Left cardiac atrium (tissue), 4 donors: ENCODE measurements at regions not wholly inside any gene's neighbourhood (a gene's known extent, or its start where the extent isn't known, plus 50 kb on each side); places are given as distances from the start of the nearest gene placed in this dataset.
A peak's percentile ranks its signal among the peaks of the same experiment; 100 is the strongest.
"Not testable (repeated sequence)": the region's sequence is repeated elsewhere in the genome, so short reads cannot be mapped to it uniquely, and the experiment has no call there.

Source experiments
- ATAC-seq, 2 donors: fragments of 200-7000 bp; cut with Tn5 transposase; one replicate each; pipeline ENCODE4 v1.9.1; 2020; ENCODE audit warnings: mild to moderate bottlenecking in 2 of 2, moderate library complexity in 2 of 2
- DNase-seq: peaks from one replicate; pipeline ENCODE4 v3.0.0-alpha.2; 2020
- intact Hi-C, 2 donors: fragments of 100-400 bp; cut with DNase I; formaldehyde crosslinking; loops; one replicate each; pipeline versions ENCODE4 v1.14.1 to v1.15.1; 2022 to 2023
- donor health status: DM: no; HTN: yes; CAD: no.
- donor health status: DM: no; HTN: yes; CAD: no; lungs with severe emphysema.
- donor health status: DM: yes; HTN: yes; CAD: no.
- donor health status: Dilated cardiomyopathy.

DNA sequence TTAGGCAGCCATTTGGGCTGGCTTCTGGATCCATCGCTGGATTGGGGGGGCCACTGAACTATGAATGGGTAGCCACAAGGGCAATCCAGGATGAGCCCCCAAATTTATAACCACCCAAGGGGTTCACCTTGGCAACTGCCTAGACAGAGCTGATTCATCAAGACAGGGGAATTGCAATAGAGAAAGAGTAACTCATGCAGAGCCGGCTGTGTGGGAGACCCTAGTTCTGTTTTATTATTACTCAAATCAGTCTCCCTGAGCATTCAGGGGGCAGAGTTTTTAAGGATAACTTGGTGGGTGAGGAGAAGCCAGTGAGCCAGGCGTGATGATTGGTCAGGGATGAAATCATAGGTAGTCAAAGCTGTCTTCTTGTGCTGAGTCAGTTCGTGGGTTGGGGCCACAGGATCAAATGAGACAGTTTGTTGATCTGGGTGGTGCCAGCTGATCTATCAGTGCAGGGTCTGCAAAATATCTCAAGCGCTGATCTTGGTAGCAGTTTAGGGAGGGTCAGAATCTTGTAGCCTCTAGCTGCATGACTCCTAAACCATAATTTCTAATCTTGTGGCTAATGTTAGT is 57.9 kb downstream of the DNAJB9 start:
- ATAC-seq (no peak), DNase-seq (no peak)
- intact Hi-C loops = no loop called here

DNA sequence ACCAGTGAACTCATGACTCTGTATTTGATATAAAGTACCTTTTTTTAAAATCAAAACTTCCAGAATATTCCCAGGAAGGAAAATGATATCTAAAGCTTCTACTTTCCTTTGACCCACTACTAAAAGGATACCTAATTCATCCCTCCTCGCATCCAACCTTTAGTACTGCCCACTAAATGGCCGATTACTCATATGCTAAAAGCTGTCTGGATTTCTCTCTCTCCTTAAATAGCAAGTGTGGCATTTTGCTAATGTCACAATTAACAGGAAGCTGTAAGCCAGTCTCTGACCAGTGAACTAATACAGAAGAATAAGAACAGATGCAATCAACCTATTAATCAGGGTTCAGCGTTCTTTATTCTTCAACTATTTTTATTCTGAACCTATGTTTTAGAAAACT is 59.0 kb downstream of the DNAJB9 start:
- intact Hi-C loops = no loop called here
- DNase-seq (no peak), ATAC-seq (no peak)

- peak; percentile 24 for DNase-seq
- intact Hi-C loops = no loop called here
- peak; percentile 69 to 92 for ATAC-seq
These were observed 60.2 kb downstream of the DNAJB9 start for GRCh38 chr7:108629651-108630400.

- DNase-seq = no peak
- no peak for ATAC-seq
- intact Hi-C loops = no loop called here
These were observed 64.4 kb downstream of the DNAJB9 start for GRCh38 chr7:108634036-108634435.

- ATAC-seq = no peak
These were observed 64.9 kb downstream of the DNAJB9 start for GRCh38 chr7:108634535-108634934.

GRCh38 chr7:108637049-108637621 is 67.5 kb downstream of the DNAJB9 start:
- intact Hi-C loops = no loop called here
- ATAC-seq = no peak
- DNase-seq = no peak

More at GRCh38 chr7:108634535-108634934, 64.9 kb downstream of the DNAJB9 start:
- intact Hi-C loops = no loop called here
- no peak for DNase-seq

- intact Hi-C loops = no loop called here
- ATAC-seq = no peak
- no peak for DNase-seq
These were observed 72.5 kb downstream of the DNAJB9 start for GRCh38 chr7:108642126-108642525.

- ATAC-seq (no peak), DNase-seq (no peak)
- intact Hi-C loops = no loop called here
These were observed 73.5 kb downstream of the DNAJB9 start for GRCh38 chr7:108643136-108643535.

- intact Hi-C loops = no loop called here
- no peak for DNase-seq
- no peak for ATAC-seq
These were observed 79.3 kb downstream of the DNAJB9 start for GRCh38 chr7:108648989-108649388.

GRCh38 chr7:108650467-108650866 is 80.8 kb downstream of the DNAJB9 start:
- intact Hi-C loops = no loop called here
- ATAC-seq = no peak

DNA sequence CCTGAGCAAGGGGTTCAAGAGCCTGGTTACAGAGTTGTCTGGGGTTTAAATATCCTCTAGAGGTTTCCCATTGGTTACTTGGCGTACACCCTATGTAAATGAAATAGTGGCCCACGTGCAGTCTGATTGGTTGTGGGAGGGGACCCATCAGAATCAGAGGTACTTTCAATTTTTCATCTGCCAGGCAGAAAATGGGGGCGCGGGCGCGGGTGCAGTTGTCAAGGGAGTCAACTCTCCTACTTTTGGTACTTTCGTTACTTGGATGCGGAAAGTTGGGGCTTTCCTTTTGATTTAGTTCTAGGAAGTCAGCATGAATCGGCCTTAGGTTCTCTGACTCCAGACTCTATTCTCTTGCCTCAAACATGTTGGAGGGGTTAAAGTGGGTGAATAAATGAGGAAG is 83.2 kb downstream of the DNAJB9 start:
- intact Hi-C loops = no loop called here
- no peak for ATAC-seq
- DNase-seq = no peak

More at GRCh38 chr7:108650467-108650866, 80.8 kb downstream of the DNAJB9 start:
- DNase-seq = no peak

GRCh38 chr7:108653526-108653925 is 83.9 kb downstream of the DNAJB9 start:
- ATAC-seq (peak in 1 of 2 donors; percentile 61), DNase-seq (no peak)
- intact Hi-C loops = no loop called here

- ATAC-seq, intact Hi-C loops, DNase-seq: not testable (repeated sequence)
These were observed 87.6 kb downstream of the DNAJB9 start for GRCh38 chr7:108657140-108657726.

- intact Hi-C loops = no loop called here
- DNase-seq (no peak), ATAC-seq (no peak)
These were observed 89.6 kb downstream of the DNAJB9 start for GRCh38 chr7:108659261-108659660.

DNA sequence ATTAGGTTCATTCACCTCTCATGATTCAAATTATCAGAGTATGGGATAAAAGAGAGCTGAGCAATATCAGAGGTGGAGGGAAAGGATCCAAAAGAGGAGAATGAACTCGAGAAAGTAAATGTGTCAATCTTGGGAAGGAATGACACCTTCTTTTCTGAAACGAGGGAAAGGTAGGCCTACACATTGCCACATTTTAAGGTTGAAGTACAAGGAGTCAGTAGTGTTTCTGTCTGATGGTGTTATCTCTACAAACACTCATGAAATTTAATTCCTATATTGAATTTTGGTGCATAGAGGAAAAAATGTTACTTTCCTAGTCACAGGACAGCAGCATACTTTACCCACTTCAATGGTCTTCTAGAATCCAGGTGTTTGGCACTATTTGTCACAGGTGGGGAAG is 90.2 kb downstream of the DNAJB9 start:
- no peak for DNase-seq
- no peak for ATAC-seq
- intact Hi-C loops = no loop called here

- intact Hi-C loops = no loop called here
- ATAC-seq (no peak), DNase-seq (no peak)
These were observed 90.8 kb downstream of the DNAJB9 start for GRCh38 chr7:108660465-108660864.

DNA sequence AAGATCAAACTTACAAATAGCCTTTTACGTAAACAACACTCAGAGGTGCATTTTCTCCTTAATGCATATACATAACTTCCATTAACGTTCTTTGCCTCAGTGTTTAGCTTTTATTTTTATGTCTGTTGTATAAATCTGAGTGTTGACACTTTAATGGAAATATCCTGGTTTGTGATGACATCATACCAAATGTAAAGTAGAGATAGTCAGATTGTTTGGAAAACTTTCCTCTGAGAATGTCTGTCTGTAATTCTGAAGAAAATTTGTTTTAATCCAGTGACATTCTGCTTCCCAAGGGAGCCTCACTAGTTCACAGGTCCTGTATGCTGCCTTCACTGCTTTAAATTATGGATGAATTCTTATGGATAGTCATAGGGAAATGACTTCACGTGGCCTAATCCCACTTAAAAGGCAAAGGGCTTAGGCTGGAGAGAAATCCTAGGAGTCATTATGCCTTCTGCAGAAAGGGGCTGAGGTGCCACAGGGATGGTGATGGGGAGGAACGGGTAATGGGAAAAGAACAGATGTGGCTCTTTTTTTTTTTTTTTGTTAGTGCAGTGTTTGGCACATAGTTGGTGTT is 93.2 kb downstream of the DNAJB9 start:
- no peak for DNase-seq

GRCh38 chr7:108663701-108664100 is 94.0 kb downstream of the DNAJB9 start:
- intact Hi-C loops = no loop called here
- ATAC-seq (no peak), DNase-seq (no peak)

More for the DNA sequence above, 93.2 kb downstream of the DNAJB9 start:
- ATAC-seq = no peak
- intact Hi-C loops = no loop called here

GRCh38 chr7:108667216-108667615 is 97.5 kb downstream of the DNAJB9 start:
- intact Hi-C loops = no loop called here
- DNase-seq = no peak
- ATAC-seq = no peak

DNA sequence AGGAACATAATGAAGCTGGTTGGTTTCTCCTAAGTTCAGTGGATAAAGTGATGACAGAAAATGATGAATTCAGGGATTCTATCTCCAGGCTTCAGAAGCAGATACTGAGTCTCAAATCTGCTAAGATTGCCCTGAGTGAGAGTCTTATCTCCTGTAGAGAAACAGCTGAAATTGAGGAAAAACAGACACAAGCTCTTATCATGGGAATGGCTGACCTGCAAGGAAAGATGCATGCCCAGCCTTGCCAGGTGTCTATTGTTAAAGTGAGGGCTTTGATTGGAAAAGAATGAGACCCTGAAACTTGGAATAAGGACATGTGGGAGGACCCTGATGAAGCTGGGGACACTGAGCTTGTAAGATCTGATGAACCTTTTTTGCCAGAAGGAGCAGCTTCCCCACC is 100.3 kb downstream of the DNAJB9 start:
- no peak for DNase-seq
- intact Hi-C loops = no loop called here
- no peak for ATAC-seq
